A172 (cell line): ENCODE measurements at regions not wholly inside any gene's neighbourhood (a gene's known extent, or its start where the extent isn't known, plus 50 kb on each side); places are given as distances from the start of the nearest gene placed in this dataset.

Experiments used
- DNase-seq: peaks from one replicate; pipeline ENCODE4 v3.0.0-alpha.2; 2015; ENCODE audit warnings: low spot score

GRCh38 chr3:127107491-127108375, 85.2 kb upstream of the PRR23E start:
- no peak for DNase-seq

GRCh38 chr3:127108796-127109195, 84.1 kb upstream of the PRR23E start:
- DNase-seq = no peak

- no peak for DNase-seq
These were observed 81.8 kb upstream of the PRR23E start for GRCh38 chr3:127110982-127111693.

DNA sequence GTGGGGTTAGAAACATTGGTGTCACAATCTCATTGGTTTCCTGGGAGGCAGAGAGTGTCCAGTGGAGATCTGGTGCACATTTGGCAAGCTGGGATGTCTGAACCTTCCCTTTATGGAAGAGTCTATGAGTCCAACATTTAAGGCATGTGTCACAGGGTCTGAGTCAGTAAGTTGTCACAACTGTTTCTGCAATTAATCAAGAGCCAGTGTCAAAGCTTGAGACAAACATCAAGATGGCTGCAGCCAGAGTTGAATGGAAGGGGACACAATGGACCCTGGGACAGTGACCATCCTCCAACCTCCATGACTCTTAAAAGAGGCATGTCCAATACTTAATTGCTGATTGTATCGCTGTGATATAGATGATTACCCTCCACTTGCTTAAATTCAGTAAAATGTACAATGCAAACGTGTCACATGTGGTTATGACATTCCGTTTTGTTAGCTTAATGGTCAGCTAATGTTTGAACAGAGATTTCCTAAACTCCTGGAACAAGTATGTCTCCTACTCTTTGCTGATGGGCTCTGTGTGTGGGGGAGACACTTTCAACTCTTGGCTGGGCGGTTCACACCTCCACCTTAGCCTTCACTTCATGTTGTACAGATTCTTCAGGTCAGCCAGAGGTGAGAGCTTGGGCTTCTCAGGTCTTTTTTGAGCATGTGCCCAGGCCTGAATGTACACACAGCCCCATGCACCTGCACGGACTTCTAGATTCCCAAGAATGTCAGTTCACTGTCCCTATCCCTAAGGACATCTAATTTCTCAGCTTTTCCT, 79.9 kb upstream of the PRR23E start:
- DNase-seq = no peak

GRCh38 chr3:127113571-127113891, 79.4 kb upstream of the PRR23E start:
- DNase-seq = no peak

- DNase-seq = no peak
These were observed 78.4 kb upstream of the PRR23E start for GRCh38 chr3:127114337-127115070.

DNA sequence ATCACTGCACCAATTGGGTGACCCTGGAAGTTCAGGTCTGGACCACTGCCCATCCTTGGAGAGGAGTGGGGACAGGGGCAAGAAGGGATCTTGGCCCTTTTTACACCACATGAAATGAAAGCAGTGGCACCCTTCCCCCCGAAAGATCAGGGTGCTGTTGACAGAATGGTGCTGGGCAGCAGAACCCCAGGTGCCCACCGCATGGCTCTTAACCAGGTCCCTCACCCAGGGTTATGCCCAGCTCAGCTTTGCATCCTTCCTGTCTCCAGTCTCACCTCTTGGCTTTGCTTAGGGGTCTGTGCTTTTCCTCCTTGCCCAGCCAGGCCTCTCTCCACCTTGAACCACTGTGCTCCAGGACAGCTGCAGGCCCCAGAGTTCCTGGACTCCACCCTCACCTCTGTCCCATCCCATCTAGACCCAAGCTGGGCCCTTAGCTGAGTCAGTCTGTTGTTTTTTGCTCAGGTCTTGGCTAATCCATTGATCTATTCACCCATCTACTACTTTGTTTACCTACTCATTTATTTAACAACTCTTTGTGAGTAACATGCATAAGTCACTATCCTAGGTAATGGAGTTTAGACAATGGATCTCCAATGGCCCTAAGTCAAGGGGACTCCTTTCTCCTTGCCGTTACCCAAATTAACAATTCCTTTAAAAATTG, 77.1 kb upstream of the PRR23E start:
- DNase-seq = no peak

- DNase-seq = no peak
These were observed 74.6 kb upstream of the PRR23E start for GRCh38 chr3:127118366-127118765.

- no peak for DNase-seq
These were observed 73.1 kb upstream of the PRR23E start for GRCh38 chr3:127119693-127120464.

- no peak for DNase-seq
These were observed 71.9 kb upstream of the PRR23E start for GRCh38 chr3:127120851-127121647.

DNA sequence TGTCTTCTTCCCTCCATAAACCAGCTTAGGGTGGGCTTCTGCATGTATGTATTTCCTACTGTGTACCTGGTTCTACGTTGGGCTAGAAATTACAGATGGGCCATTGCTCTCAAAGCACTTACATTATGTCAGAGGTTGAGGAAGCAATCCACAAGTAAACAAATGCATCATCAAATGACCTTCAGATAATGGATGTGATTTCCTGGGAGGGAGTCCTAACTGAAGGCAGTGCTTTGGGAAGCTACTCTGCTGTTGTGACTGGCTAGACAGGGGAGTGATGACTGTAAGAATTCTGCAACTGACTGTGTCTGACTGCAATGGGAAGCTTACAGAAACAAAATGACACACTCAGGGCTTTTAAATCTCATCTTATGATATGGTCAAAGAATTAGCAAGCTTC, 71.0 kb upstream of the PRR23E start:
- DNase-seq = no peak

- no peak for DNase-seq
These were observed 69.4 kb upstream of the PRR23E start for GRCh38 chr3:127123533-127123932.

GRCh38 chr3:127124120-127124519, 68.8 kb upstream of the PRR23E start:
- DNase-seq = peak; percentile 11

- no peak for DNase-seq
These were observed 61.3 kb upstream of the PRR23E start for GRCh38 chr3:127131424-127132170.

DNA sequence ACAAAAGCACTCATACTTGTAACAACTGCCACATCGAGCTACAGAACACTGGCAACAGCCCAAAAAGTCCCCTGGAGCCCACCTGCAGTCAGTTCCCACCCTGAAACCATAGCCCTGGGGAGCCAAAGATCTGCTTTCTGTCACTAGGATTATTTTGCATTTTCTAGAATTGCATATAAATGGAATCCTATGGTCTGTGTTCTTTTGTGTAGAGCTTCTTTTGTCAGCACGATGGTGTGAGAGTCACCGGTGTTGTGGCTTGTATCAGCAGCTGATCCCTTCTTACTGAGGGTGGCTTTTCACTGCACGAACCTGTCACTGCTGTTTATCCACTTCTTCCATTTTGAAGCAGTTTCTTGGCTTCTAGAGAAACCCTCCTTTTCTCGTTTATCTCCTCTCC, 60.1 kb upstream of the PRR23E start:
- DNase-seq = no peak

GRCh38 chr3:127133971-127134370, 59.0 kb upstream of the PRR23E start:
- DNase-seq = no peak

GRCh38 chr3:127134466-127134865, 58.5 kb upstream of the PRR23E start:
- no peak for DNase-seq

DNA sequence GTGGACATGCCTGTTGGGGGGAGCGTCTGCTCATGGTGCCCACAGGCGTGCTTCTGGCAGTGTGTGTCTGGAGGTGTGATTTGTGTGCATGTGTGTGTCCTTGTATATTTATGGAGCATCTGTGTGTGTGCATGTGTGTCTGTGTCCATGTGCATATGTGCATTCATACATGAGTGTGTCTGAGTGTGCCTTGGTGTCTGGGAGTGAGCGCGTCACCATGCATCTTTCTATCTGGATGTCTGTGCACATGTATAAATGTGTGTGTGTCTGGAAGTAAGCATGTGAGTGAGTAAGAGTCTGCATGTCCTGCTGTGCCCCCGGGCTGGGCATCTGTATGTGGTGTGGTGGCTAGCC, 58.1 kb upstream of the PRR23E start:
- no peak for DNase-seq
